GM23248 (cell line): ENCODE measurements at regions not wholly inside any gene's neighbourhood (a gene's known extent, or its start where the extent isn't known, plus 50 kb on each side); places are given as distances from the start of the nearest gene placed in this dataset.

Experiments
- EZH2 ChIP-seq: fragments of 200-600 bp; sonication (generic); IDR thresholded peaks from 2 replicates; pipeline ENCODE4 v1.6.1; 2018; ENCODE audit warnings: antibody characterized with exemption, mild to moderate bottlenecking; ENCODE audit not compliant: insufficient read depth, poor library complexity, severe bottlenecking
- EZH2phosphoT487 ChIP-seq: fragments of 200-600 bp; sonication (generic); IDR thresholded peaks from 2 replicates; pipeline ENCODE4 v1.6.1; 2018; ENCODE audit warnings: antibody characterized with exemption, moderate library complexity, mild to moderate bottlenecking, low read depth; ENCODE audit not compliant: insufficient read depth

- TF ChIP-seq EZH2 (no peak), EZH2phosphoT487 (no peak)
Measured at GRCh38 chr3:127456471-127457093, 134.0 kb downstream of the TPRA1 start.
